AG04450 (cell line): ENCODE measurements at regions not wholly inside any gene's neighbourhood (a gene's known extent, or its start where the extent isn't known, plus 50 kb on each side); places are given as distances from the start of the nearest gene placed in this dataset.

Experiments
- CTCF ChIA-PET: fragments of 300-600, 350-600 bp; formaldehyde crosslinking; extraction: SDS; loops from one replicate; lab custom pipeline; 2022; ENCODE audit warnings: antibody characterized with exemption, inconsistent platforms; lab: Charles Lee
- POLR2A ChIA-PET: fragments of 350-600 bp; formaldehyde crosslinking; extraction: SDS; loops from one replicate; lab custom pipeline; 2021; ENCODE audit warnings: antibody characterized with exemption, inconsistent platforms; lab: Yijun Ruan, JAX
- DNase-seq: peaks from one replicate; pipeline ENCODE4 v3.0.0-alpha.2; 2011; ENCODE audit warnings: low read depth, low spot score
- H3K27ac ChIP-seq: one replicate; pipeline ENCODE4 v1.5.1; 2012; ENCODE audit warnings: low read depth, low read length, control low read depth
- H3K27me3 ChIP-seq: one replicate; pipeline ENCODE4 v1.6.0; 2012; ENCODE audit warnings: low read length; ENCODE audit not compliant: control insufficient read depth, insufficient read depth
- H3K4me3 ChIP-seq: 2 replicates; pipeline ENCODE4 v1.5.1; 2011; ENCODE audit warnings: mild to moderate bottlenecking, low read depth, low read length, control low read depth
- H3K9me3 ChIP-seq: 2 replicates; pipeline ENCODE4 v1.5.1; 2012; ENCODE audit warnings: low read length; ENCODE audit not compliant: control insufficient read depth, insufficient read depth
- TF ChIP-seq, protein P1 (sequence below): IDR thresholded peaks from 2 replicates; pipeline ENCODE4 v1.5.1; 2011; ENCODE audit warnings: low read depth, low read length, control low read depth, inconsistent platforms

DNA sequence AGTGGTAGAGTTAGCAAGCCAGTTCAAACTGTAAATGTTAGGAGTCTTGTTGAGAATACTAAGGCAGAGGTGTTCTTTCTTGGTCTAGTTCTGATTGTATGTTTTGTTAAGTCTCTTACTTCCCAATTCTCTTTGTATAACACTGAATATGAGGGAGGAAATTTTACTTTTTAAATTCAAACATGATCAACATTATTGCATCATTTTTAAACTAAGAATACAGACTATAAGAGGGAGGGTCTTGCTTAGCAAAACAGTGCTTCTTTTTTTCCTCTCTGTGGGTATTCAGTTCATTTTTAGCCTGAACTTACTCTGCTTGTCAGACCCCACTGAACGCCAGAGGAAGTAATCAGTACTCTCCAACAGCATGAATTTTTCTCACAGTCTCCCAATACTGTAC lies 198.0 kb downstream of the GABRG1 start:
- H3K4me3 ChIP-seq = no peak overlapping the region
- CTCF ChIA-PET = no interaction called here
- no peak overlapping the region for H3K27ac ChIP-seq
- H3K27me3 ChIP-seq = no peaks in the 10 kb centered on the region
- DNase-seq = no peak
- H3K9me3 ChIP-seq = peaks cover 5% of the 10 kb centered on the region
- TF ChIP-seq, protein P1, sequence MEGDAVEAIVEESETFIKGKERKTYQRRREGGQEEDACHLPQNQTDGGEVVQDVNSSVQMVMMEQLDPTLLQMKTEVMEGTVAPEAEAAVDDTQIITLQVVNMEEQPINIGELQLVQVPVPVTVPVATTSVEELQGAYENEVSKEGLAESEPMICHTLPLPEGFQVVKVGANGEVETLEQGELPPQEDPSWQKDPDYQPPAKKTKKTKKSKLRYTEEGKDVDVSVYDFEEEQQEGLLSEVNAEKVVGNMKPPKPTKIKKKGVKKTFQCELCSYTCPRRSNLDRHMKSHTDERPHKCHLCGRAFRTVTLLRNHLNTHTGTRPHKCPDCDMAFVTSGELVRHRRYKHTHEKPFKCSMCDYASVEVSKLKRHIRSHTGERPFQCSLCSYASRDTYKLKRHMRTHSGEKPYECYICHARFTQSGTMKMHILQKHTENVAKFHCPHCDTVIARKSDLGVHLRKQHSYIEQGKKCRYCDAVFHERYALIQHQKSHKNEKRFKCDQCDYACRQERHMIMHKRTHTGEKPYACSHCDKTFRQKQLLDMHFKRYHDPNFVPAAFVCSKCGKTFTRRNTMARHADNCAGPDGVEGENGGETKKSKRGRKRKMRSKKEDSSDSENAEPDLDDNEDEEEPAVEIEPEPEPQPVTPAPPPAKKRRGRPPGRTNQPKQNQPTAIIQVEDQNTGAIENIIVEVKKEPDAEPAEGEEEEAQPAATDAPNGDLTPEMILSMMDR = no peak
- POLR2A ChIA-PET = no interaction called here

DNA sequence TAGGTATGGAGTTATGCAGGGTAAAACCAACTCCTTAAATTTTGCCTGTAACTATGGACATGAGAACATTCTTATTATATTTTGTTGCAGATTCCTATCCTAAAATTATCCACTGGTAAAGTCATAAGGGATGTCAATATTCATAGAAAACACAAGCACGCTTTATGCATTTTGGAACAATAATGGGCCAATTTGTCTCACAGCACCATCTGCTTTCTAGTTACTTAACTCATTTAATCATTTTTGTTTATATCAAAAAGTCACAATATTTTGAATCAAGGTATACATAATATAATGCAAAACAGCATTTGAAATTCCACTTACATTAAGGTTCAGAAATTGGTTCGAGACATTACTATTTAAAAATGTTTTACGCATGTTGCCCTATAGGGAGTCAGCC lies 203.0 kb downstream of the GABRG1 start:
- Histone ChIP-seq H3K27ac (no peak overlapping the region), H3K4me3 (no peak overlapping the region), H3K27me3 (no peaks in the 10 kb centered on the region), H3K9me3 (peaks cover 5% of the 10 kb centered on the region)
- ChIA-PET CTCF (no interaction called here), POLR2A (no interaction called here)
- TF ChIP-seq, protein P1 = no peak
- DNase-seq = no peak

DNA sequence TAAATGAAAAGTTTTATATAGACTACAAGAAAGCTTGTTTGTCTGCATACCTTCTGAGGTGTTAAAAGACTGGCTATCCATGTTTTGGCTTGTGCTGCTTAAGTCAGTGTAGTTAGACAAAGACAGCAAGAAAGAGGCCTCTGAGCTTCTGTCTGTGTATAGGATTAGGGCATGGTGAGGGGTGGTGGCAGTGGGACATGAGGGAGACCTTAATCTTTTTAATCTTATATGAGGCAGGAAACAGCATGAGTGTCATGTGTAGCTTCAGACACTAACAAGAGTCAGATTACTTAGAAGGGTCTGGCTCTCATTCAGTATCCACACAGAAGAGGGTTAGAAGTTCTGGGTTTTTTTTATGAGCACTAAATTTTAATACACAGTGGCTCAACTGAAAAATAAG lies 213.3 kb downstream of the GABRG1 start:
- Histone ChIP-seq H3K27me3 (no peaks in the 10 kb centered on the region), H3K27ac (no peak overlapping the region), H3K4me3 (no peak overlapping the region), H3K9me3 (no peaks in the 10 kb centered on the region)
- ChIA-PET CTCF (no interaction called here), POLR2A (no interaction called here)
- TF ChIP-seq, protein P1 = no peak
- DNase-seq = no peak

DNA sequence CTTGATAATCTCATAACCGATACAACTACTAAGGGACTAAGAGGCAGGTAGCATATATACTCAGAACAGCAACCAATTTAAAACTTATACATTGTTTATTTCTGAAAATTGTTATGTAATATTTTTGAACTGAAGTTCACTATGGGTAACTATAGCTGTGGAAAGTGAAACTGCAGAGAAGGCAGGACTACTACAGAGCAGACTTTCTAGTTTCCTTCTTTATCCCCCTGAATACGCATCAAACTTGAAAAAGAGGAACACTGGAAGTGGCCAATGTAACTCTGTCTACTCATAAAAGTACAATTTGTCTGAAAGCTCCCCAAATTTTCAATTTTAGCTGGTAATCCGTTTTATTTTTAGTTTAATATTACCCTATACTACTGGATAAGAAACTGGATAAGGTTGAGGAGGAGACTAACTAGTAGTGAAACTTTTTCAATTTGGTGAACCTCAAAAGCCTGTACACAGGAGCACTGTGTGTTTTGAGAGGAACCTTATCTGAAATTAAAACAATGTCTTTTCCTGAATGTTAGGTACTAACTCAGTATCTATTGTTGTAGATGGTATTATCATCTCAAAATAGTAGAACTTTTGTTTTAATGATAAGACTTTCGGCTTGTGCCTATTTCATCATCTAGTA lies 225.8 kb downstream of the GABRG1 start:
- TF ChIP-seq, protein P1 = no peak
- CTCF ChIA-PET = no interaction called here
- DNase-seq = no peak
- H3K27ac ChIP-seq = no peak overlapping the region
- H3K4me3 ChIP-seq = no peak overlapping the region
- H3K9me3 ChIP-seq = peaks cover 9% of the 10 kb centered on the region
- no peaks in the 10 kb centered on the region for H3K27me3 ChIP-seq
- POLR2A ChIA-PET = no interaction called here

DNA sequence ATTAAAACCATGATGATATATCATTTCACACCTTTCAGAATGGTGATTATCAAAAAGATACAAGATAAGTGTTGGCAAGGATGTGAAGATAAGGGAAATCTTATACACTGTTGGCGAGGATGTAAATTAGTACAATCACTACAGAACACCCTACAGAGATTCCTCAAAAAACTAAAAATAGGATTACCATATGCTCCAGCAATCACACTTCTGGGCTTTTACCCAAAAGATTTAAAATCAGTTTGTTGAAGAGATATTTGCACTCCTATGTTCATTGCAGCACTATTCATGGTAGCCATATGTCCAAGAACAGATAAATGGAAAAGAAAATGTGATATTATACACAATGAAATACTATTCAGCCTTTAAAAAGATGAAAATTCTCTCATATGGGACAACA lies 240.4 kb downstream of the GABRG1 start:
- DNase-seq = no peak
- TF ChIP-seq, protein P1 = no peak
- POLR2A ChIA-PET = no interaction called here
- no peaks in the 10 kb centered on the region for H3K9me3 ChIP-seq
- no peaks in the 10 kb centered on the region for H3K27me3 ChIP-seq
- H3K4me3 ChIP-seq = no peak overlapping the region
- H3K27ac ChIP-seq = no peak overlapping the region
- CTCF ChIA-PET = no interaction called here
